HEK293T (cell line): ENCODE measurements at regions not wholly inside any gene's neighbourhood (a gene's known extent, or its start where the extent isn't known, plus 50 kb on each side); places are given as distances from the start of the nearest gene placed in this dataset.

Experiments used
- ARNT ChIP-seq: fragments of 450-650 bp; IDR thresholded peaks from 2 replicates; pipeline ENCODE4 v1.6.1; 2017; ENCODE audit warnings: mild to moderate bottlenecking
- BHLHE40 ChIP-seq: fragments of 450-650 bp; IDR thresholded peaks from 2 replicates; pipeline ENCODE4 v1.6.1; 2016; ENCODE audit warnings: mild to moderate bottlenecking, moderate library complexity, borderline replicate concordance
- CTBP1 ChIP-seq: fragments of 450-650 bp; IDR thresholded peaks from 2 replicates; pipeline ENCODE4 v1.6.1; 2016; ENCODE audit warnings: borderline replicate concordance
- ELF4 ChIP-seq: fragments of 450-650 bp; IDR thresholded peaks from 2 replicates; pipeline ENCODE4 v1.6.1; 2017; ENCODE audit warnings: antibody characterized with exemption
- FOXK2 ChIP-seq: fragments of 450-650 bp; IDR thresholded peaks from 2 replicates; pipeline ENCODE4 v1.6.1; 2016; ENCODE audit warnings: mild to moderate bottlenecking
- FOXM1 ChIP-seq: fragments of 450-650 bp; IDR thresholded peaks from 2 replicates; pipeline ENCODE4 v1.6.1; 2017; ENCODE audit warnings: mild to moderate bottlenecking, borderline replicate concordance
- L3MBTL2 ChIP-seq: fragments of 450-650 bp; conservative IDR thresholded peaks from 2 replicates; pipeline ENCODE4 v1.6.1; 2016; ENCODE audit warnings: mild to moderate bottlenecking
- LEF1 ChIP-seq: fragments of 450-650 bp; IDR thresholded peaks from 2 replicates; pipeline ENCODE4 v1.6.1; 2017; ENCODE audit warnings: mild to moderate bottlenecking, borderline replicate concordance
- NFRKB ChIP-seq: fragments of 450-650 bp; IDR thresholded peaks from 2 replicates; pipeline ENCODE4 v1.6.1; 2016; ENCODE audit warnings: mild to moderate bottlenecking, moderate library complexity
- SP1 ChIP-seq: fragments of 450-650 bp; IDR thresholded peaks from 2 replicates; pipeline ENCODE4 v1.6.1; 2017
- SUZ12 ChIP-seq: fragments of 450-650 bp; IDR thresholded peaks from 2 replicates; pipeline ENCODE4 v1.6.1; 2016; ENCODE audit warnings: mild to moderate bottlenecking
- TARDBP ChIP-seq: fragments of 450-650 bp; IDR thresholded peaks from 2 replicates; pipeline ENCODE4 v1.6.1; 2016

DNA sequence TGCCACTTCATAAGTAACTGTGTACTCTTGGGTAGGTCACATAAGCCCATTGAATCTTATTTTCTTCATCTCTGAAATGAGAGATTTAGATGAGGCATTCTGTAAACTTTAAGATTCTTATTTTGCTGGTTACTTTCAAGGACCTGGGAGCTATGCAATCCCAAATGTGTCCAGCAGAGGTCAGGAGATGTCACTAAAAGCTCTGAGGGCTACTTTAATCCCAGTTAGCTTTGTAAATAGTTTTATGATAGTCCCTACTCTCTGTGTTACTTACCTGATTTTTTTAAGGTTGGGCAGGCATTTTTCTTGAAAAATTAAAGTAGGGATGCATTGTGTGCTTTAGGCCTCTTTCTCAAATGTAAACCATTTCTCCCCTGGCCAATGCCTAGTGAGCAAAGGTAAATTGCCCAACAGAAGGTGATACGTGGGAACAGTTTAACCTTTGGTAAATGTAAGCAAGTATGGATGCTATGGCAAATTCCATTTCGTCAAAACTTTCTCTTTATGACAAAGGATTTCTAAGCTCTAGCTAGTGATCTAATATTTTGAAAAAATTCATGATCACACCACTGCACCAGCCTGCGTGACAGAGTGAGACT, 57.1 kb upstream of the WSB1 start:
- TF ChIP-seq L3MBTL2 (no peak), SUZ12 (no peak), LEF1 (no peak), ARNT (no peak), NFRKB (no peak), FOXM1 (no peak), BHLHE40 (no peak), TARDBP (no peak), FOXK2 (no peak), SP1 (no peak), ELF4 (no peak), CTBP1 (no peak)
